HL-60 (cell line): ENCODE measurements at regions not wholly inside any gene's neighbourhood (a gene's known extent, or its start where the extent isn't known, plus 50 kb on each side); places are given as distances from the start of the nearest gene placed in this dataset.

Source experiments
- POLR2AphosphoS5 ChIP-seq: IDR thresholded peaks from 2 replicates; pipeline ENCODE4 v1.6.1; 2012; ENCODE audit warnings: low read depth
- TF ChIP-seq, protein P1 (sequence below): IDR thresholded peaks from one replicate; pipeline ENCODE4 v1.5.1; 2011; ENCODE audit warnings: low read length, control low read depth, inconsistent platforms; ENCODE audit not compliant: insufficient read depth

DNA sequence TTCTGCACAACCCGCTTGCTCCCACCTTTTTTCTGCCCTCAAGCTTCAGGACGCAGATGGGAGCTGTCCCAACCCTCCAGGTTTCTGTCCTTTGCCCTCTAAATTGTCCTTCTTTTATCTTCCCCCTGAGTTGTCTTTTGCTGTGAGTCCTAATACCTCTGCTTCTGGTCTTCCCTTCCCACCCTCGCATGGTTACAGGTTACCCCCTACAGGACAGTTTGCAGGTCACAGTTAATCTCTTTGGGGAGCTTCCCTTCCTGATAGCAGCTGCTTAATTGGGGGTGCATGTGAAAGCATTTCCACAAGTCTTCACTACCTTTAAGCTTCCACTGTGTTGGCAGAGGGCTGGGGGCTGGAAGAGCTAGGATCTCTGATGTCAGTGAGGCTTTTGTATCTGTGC lies 121.5 kb upstream of the CXCL12 start:
- TF ChIP-seq, protein P1, sequence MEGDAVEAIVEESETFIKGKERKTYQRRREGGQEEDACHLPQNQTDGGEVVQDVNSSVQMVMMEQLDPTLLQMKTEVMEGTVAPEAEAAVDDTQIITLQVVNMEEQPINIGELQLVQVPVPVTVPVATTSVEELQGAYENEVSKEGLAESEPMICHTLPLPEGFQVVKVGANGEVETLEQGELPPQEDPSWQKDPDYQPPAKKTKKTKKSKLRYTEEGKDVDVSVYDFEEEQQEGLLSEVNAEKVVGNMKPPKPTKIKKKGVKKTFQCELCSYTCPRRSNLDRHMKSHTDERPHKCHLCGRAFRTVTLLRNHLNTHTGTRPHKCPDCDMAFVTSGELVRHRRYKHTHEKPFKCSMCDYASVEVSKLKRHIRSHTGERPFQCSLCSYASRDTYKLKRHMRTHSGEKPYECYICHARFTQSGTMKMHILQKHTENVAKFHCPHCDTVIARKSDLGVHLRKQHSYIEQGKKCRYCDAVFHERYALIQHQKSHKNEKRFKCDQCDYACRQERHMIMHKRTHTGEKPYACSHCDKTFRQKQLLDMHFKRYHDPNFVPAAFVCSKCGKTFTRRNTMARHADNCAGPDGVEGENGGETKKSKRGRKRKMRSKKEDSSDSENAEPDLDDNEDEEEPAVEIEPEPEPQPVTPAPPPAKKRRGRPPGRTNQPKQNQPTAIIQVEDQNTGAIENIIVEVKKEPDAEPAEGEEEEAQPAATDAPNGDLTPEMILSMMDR: no peak
- TF ChIP-seq POLR2AphosphoS5: no peak
